DOHH2 (cell line): ENCODE measurements at regions not wholly inside any gene's neighbourhood (a gene's known extent, or its start where the extent isn't known, plus 50 kb on each side); places are given as distances from the start of the nearest gene placed in this dataset.

ENCODE experiments used
- EZH2phosphoT487 ChIP-seq: fragments of 200-600 bp; sonication (generic); IDR thresholded peaks from 2 replicates; pipeline ENCODE4 v1.6.1; 2017; ENCODE audit warnings: borderline replicate concordance, mild to moderate bottlenecking, antibody characterized with exemption, low read length, moderate library complexity, mixed read lengths
- TF ChIP-seq, protein P1 (sequence below): fragments of 200-600 bp; sonication (generic); IDR thresholded peaks from one replicate; pipeline ENCODE4 v1.5.1; 2014; ENCODE audit warnings: antibody characterized with exemption, mild to moderate bottlenecking, low read depth, low read length; ENCODE audit not compliant: poor library complexity, severe bottlenecking

DNA sequence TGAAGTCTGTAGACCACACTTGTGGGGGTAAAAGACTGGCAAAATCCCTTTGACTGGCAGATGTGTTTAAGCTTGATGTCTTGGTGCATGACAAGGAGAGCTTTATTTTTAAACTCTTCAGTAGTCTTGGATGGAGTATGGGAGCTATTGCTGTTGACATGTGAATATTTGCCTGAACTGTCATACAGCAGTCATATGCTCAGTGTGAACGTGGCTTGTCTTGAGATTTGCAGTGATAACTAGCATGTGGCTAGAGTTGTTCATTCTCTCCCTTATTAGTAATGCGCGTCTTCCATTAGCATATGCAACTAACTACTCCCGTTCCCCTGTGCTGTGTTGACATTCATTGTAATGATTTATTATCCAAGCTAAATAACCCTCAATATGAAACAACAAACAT is 523.6 kb upstream of the WWC1 start:
- TF ChIP-seq, protein P1, sequence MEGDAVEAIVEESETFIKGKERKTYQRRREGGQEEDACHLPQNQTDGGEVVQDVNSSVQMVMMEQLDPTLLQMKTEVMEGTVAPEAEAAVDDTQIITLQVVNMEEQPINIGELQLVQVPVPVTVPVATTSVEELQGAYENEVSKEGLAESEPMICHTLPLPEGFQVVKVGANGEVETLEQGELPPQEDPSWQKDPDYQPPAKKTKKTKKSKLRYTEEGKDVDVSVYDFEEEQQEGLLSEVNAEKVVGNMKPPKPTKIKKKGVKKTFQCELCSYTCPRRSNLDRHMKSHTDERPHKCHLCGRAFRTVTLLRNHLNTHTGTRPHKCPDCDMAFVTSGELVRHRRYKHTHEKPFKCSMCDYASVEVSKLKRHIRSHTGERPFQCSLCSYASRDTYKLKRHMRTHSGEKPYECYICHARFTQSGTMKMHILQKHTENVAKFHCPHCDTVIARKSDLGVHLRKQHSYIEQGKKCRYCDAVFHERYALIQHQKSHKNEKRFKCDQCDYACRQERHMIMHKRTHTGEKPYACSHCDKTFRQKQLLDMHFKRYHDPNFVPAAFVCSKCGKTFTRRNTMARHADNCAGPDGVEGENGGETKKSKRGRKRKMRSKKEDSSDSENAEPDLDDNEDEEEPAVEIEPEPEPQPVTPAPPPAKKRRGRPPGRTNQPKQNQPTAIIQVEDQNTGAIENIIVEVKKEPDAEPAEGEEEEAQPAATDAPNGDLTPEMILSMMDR = no peak
- TF ChIP-seq EZH2phosphoT487 = no peak
